Mesodermal cell (in vitro differentiated cells): ENCODE measurements at regions not wholly inside any gene's neighbourhood (a gene's known extent, or its start where the extent isn't known, plus 50 kb on each side); places are given as distances from the start of the nearest gene placed in this dataset.
"Not testable (repeated sequence)": the region's sequence is repeated elsewhere in the genome, so short reads cannot be mapped to it uniquely, and the experiment has no call there.

Source experiments
- H3K27ac ChIP-seq: 2 replicates; pipeline ENCODE4 v1.7.0; 2013; ENCODE audit warnings: mild to moderate bottlenecking, low read depth, low read length, moderate library complexity; ENCODE audit not compliant: severe bottlenecking
- H3K36me3 ChIP-seq: 2 replicates; pipeline ENCODE4 v1.7.1; 2013; ENCODE audit warnings: mild to moderate bottlenecking, low read length, moderate library complexity; ENCODE audit not compliant: control insufficient read depth, insufficient read depth
- H3K4me1 ChIP-seq: one replicate; pipeline ENCODE4 v1.7.1; 2013; ENCODE audit warnings: mild to moderate bottlenecking, low read length; ENCODE audit not compliant: insufficient read depth, control insufficient read depth, poor library complexity, severe bottlenecking
- H3K4me3 ChIP-seq: 2 replicates; pipeline ENCODE4 v1.7.0; 2013; ENCODE audit warnings: low read length, control low read depth, mild to moderate bottlenecking; ENCODE audit not compliant: insufficient read depth, poor library complexity, severe bottlenecking; ENCODE audit errors: extremely low read depth
- H3K9me3 ChIP-seq: 2 replicates; pipeline ENCODE4 v1.7.1; 2013; ENCODE audit warnings: mild to moderate bottlenecking, low read length, moderate library complexity; ENCODE audit not compliant: control insufficient read depth
- WGBS, 2 experiments: methylation state at CpG; one replicate each; pipeline ENCODE4 v1.1.5; 2013; ENCODE audit warnings: missing lambda C conversion rate in 2 of 2; ENCODE audit not compliant: insufficient coverage in 2 of 2; 5-methylcytosine and 5-hydroxymethylcytosine counted together

DNA sequence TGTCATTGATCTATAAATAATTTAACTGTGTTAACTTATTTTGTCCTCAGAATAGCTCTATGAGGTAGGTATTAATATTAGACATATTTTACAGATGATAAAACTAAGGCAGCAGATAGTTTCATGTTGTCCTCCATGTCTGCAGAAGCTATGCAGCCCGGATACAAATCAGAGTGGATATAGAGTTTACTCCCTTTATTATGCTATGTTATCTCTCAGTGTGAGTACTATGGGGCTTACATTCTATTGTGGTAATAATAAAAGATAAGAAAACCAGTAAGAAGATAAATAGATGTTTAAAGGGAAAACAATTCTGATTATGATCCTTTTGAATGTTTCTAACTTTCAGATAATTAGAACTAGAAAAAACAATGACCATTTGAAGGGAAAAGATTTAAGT is 979.8 kb upstream of the CITED2 start:
- Histone ChIP-seq H3K36me3 (no peaks in the 10 kb centered on the region), H3K4me1 (peaks cover 4% of the 10 kb centered on the region), H3K9me3 (no peaks in the 10 kb centered on the region), H3K4me3 (no peak overlapping the region), H3K27ac (no peak overlapping the region)
- WGBS, 2 experiments: no CpG with 5 or more reads among the region's 1 CpG

DNA sequence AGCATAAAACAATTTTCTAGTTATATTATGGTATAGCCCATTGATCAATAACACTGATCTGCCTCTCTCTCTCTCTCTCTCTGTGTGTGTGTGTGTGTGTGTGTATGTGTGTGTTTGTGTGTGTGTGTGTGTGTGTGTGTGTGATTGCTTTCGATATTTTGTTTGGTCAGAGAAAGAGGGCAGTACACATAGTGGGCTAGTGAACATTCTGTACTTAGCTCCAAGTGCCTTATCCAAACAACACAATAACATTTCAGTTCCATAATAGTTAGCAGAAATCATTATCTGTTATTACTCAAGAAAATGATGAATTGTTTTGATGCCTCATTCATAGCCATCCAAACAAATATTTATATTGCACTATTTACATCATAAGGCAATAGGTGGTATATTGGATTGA is 979.1 kb upstream of the CITED2 start:
- Histone ChIP-seq H3K4me1 (peaks cover 4% of the 10 kb centered on the region), H3K9me3 (no peaks in the 10 kb centered on the region), H3K36me3 (no peaks in the 10 kb centered on the region), H3K4me3 (no peak overlapping the region), H3K27ac (no peak overlapping the region)
- WGBS, 2 experiments: no CpG with 5 or more reads among the region's 1 CpG

DNA sequence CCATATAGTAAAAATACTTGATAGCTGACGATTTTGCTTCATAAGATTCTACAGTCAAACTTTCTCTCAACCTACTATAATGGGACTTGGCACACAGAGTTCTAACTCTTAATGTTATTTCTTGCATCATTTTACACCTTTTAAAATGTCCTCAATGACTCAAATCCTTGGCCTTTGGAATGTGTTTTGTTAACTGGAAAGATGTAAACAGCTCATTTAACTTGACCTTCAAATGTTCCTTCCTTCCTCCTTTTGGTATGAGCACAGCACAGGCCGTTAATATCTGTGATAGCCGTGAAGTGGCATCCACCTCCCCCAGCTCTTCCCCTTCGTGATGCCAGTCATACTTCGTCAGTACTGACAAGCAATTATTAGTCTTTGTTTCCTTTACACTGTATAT is 972.0 kb upstream of the CITED2 start:
- WGBS, 2 experiments: no CpG with 5 or more reads among the region's 5 CpGs
- Histone ChIP-seq H3K9me3 (peaks cover under 1% of the 10 kb centered on the region), H3K27ac (no peak overlapping the region)

DNA sequence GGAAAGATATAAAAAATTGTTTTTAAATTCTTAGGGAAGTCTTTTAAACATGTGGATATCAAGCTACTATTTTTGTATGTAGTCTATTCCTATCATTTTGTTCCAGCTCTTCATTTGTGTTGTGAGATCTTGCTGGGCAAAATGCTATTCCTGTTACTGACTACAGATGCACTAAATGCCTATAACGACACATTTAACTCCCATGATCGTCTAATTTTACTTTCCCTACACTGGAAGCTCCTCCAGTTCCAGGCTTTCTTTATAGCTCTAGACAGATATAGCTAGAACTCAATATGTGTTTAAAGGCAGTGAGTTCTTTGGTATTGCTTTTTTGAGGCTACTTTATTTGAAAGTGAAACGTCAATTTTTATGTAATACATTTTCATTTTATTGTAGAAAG is 971.5 kb upstream of the CITED2 start:
- Histone ChIP-seq H3K36me3 (no peaks in the 10 kb centered on the region), H3K4me1 (peaks cover 25% of the 10 kb centered on the region), H3K9me3 (peaks cover 5% of the 10 kb centered on the region), H3K27ac (no peak overlapping the region), H3K4me3 (no peak overlapping the region)
- WGBS, 2 experiments: no CpG with 5 or more reads among the region's 3 CpGs

More for the DNA sequence above, 972.0 kb upstream of the CITED2 start:
- Histone ChIP-seq H3K36me3 (no peaks in the 10 kb centered on the region), H3K4me1 (peaks cover 25% of the 10 kb centered on the region), H3K4me3 (no peak overlapping the region)

DNA sequence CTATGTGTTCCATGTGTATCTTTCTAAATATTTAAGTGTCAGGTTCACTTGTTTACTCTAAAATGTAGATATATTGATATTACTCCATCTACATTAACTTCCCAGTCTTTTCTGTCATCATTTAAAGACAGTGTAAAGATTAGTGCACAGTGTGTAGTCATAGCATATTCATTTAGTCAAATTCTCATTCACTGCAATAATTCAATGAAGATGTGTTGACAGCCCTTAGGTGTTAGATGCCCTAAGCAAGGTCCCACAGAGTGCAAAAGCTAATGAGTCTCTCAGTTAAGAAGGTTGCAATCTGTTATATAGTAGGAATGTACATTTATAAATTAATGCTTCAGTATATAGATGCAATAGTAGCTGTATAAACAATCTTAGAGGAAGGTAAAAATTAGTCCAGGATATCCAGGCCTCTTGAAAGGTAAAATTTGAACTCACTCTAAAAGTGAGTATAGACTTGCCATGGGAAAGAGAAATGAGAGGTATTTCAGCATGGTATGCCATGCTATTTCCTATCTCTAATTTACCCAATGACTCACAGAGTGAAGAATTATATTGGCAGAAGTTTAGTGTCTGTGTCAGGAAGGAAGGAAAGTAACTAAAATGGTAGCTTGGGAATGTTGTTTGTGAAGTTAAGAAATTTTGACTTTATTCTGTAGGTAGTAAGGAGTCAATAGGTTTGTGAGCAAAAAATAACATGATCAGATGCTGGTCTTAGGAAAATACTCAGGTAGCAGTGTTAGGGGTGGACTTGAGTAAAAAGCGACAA is 969.9 kb upstream of the CITED2 start:
- Histone ChIP-seq H3K27ac (peak overlapping the region; percentile 63), H3K9me3 (peaks cover 8% of the 10 kb centered on the region), H3K4me1 (peaks cover 22% of the 10 kb centered on the region), H3K36me3 (no peaks in the 10 kb centered on the region), H3K4me3 (no peak overlapping the region)
- 100% methylated on average over 1 of the region's 1 CpG; no CpG with 5 or more reads in 1 of the 2 experiments for WGBS, 2 experiments

DNA sequence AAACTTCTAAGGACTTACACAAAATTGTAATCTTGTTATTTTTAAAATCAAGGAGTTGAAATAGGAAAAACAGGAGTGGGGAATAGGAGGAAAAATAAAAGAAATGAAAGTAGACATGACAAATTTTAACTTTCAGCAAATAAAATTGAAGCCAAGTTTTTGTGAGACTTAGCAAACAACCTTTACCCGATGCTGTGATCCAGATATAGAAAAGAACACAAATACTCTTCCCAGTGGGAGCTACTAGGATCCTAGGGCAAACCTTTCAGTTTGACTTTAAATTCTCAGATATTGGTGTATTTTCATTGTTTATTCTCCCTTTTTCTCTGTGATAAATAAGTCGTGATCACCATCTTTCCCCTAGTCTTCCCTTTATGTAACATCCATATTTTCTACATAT is 968.7 kb upstream of the CITED2 start:
- 100% methylated on average over 1 of the region's 2 CpGs; no CpG with 5 or more reads in 1 of the 2 experiments for WGBS, 2 experiments

DNA sequence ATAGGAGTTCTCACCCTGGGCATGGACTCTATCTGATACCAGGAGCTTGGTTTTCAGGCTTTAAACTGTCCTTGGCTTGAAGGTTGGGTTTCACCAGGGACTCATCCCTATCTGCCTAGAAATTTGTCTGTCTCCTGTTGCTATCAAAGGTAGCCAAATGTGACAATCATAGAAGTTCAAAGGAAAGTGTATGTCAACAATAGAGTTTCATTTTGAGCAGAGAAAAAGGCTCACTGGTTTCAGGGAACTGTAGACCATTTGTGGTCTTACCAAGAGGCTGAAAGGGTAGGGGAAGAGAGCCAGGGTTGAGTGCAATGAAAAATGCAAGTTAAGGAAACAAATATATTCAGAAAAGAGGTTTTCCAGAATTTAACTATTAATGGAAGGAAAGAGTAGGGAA is 966.8 kb upstream of the CITED2 start:
- H3K27ac ChIP-seq: no peak overlapping the region
- H3K9me3 ChIP-seq: peaks cover 8% of the 10 kb centered on the region
- H3K4me3 ChIP-seq: no peak overlapping the region
- peaks cover 13% of the 10 kb centered on the region for H3K4me1 ChIP-seq
- no peaks in the 10 kb centered on the region for H3K36me3 ChIP-seq

More for the DNA sequence above, 968.7 kb upstream of the CITED2 start:
- Histone ChIP-seq H3K4me3 (no peak overlapping the region), H3K4me1 (peaks cover 21% of the 10 kb centered on the region), H3K27ac (no peak overlapping the region), H3K9me3 (peaks cover 8% of the 10 kb centered on the region), H3K36me3 (no peaks in the 10 kb centered on the region)

DNA sequence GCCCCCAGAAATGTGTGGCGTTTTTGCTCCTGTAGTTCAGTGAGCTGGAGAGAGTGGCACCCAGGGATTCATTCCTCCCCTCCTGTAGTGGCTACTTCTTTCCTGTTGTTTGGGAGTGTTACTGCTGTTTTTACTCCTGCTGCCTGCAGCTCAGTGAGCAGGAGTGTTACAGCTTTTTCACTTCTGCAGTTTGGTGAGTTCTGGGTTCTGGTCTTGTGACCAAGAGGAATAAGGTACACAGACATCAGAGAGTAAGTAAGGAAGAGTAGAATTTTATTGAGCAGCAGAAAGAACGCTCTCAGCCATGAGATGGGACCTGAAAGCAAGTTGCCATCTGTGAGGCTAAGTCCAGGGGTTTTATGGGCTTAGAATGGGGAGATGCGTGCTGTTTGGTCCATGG is 966.3 kb upstream of the CITED2 start:
- Histone ChIP-seq H3K4me1 (peaks cover 12% of the 10 kb centered on the region), H3K4me3 (no peak overlapping the region), H3K27ac (no peak overlapping the region), H3K36me3 (no peaks in the 10 kb centered on the region), H3K9me3 (peaks cover 8% of the 10 kb centered on the region)
- 90 to 92% methylated on average over 2 of the region's 3 CpGs for WGBS, 2 experiments

DNA sequence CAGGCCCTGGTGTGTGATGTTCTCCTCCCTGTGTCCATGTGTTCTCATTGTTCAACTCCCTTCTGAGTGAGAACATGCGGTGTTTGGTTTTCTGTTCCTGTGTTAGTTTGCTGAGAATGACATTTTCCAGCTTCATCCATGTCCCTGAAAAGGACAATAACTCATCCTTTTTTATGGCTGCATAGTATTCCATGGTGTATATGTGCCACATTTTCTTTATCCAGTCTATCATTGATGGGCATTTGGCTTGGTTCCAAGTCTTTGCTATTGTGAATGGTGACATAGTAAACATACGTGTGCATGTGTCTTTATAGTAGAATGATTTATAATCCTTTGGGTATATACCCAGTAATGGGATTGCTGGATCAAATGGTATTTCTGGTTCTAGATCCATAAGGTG is 964.6 kb upstream of the CITED2 start:
- H3K27ac ChIP-seq, H3K36me3 ChIP-seq, H3K4me3 ChIP-seq, H3K9me3 ChIP-seq, H3K4me1 ChIP-seq: not testable (repeated sequence)
- WGBS, 2 experiments: 75 to 100% methylated on average over 1 of the region's 2 CpGs

DNA sequence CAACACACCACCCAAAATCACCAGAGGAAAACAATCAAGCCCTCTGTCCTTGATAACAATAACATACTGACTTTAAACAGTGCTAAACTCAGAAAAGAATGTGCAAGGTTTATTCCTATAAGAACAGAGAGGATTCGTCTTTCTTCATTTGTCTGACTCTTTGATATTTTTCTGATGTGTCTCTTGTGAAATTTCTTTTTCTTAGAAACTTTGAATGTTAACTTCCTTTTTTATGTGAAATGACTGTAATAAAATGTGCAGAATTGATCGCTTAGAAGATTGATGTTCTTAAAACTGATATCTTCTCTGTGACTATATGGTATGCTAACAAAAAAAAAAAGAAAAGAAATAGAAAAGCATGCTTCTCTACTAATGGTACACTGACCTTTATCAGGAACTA is 947.4 kb upstream of the CITED2 start:
- H3K4me1 ChIP-seq: no peaks in the 10 kb centered on the region
- no peaks in the 10 kb centered on the region for H3K36me3 ChIP-seq
- WGBS, 2 experiments: no CpG with 5 or more reads among the region's 2 CpGs
- peaks cover 7% of the 10 kb centered on the region for H3K9me3 ChIP-seq
- no peak overlapping the region for H3K4me3 ChIP-seq
- no peak overlapping the region for H3K27ac ChIP-seq
